Lower lobe of right lung (tissue), 2 donors: ENCODE measurements at regions not wholly inside any gene's neighbourhood (a gene's known extent, or its start where the extent isn't known, plus 50 kb on each side); places are given as distances from the start of the nearest gene placed in this dataset.

ENCODE experiments used
- ATAC-seq, 2 donors: fragments of 200-7000 bp; cut with Tn5 transposase; one replicate each; pipeline ENCODE4 v1.9.1; 2020 to 2022; ENCODE audit warnings: mild to moderate bottlenecking in 2 of 2, moderate library complexity in 2 of 2
- DNase-seq: peaks from one replicate; pipeline ENCODE4 v3.0.0-alpha.2; 2020
- H3K27ac ChIP-seq: fragments of 200-600 bp; one replicate; pipeline ENCODE4 v1.8.0; 2022
- H3K27me3 ChIP-seq: fragments of 200-600 bp; one replicate; pipeline ENCODE4 v1.8.0; 2022; ENCODE audit warnings: low read depth
- H3K36me3 ChIP-seq: fragments of 200-600 bp; one replicate; pipeline ENCODE4 v1.8.0; 2022; ENCODE audit warnings: mild to moderate bottlenecking
- H3K4me1 ChIP-seq: fragments of 200-600 bp; one replicate; pipeline ENCODE4 v1.8.0; 2022
- H3K4me3 ChIP-seq: fragments of 200-600 bp; one replicate; pipeline ENCODE4 v1.8.0; 2022; ENCODE audit warnings: mild to moderate bottlenecking
- H3K9me3 ChIP-seq: fragments of 200-600 bp; one replicate; pipeline ENCODE4 v1.8.0; 2022
- CTCF ChIP-seq: fragments of 200-600 bp; IDR thresholded peaks from one replicate; pipeline ENCODE4 v1.8.0; 2022; ENCODE audit warnings: antibody characterized with exemption, mild to moderate bottlenecking
- intact Hi-C: fragments of 100-400 bp; cut with DNase I; formaldehyde crosslinking; loops from one replicate; pipeline ENCODE4 v1.11.0; 2022
- donor health status: DM: no; HTN: yes; CAD: no; lungs with severe emphysema.

DNA sequence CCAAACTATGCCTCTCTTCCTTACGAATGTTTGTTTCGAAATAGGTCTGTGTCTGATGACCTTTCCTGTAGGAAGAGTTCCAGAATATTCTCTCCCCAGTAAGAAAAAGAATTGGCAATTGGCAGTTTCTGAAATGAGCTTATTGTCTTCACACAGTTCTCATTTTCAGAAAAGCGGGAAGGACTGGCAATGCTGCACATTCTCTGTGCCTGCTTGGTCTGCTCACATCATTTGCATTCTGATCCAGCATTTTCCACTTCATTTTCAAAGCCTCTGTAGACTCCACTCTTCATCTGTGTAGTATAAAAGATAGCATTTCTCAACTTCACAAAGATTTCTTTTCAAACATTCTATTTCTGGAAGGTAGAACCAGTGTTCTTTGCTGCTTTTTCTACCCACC lies 120.6 kb upstream of the CCDC112 start:
- Histone ChIP-seq H3K4me3 (no peak overlapping the region), H3K27ac (no peak overlapping the region), H3K4me1 (peaks cover 18% of the 10 kb centered on the region), H3K27me3 (no peaks in the 10 kb centered on the region), H3K36me3 (no peaks in the 10 kb centered on the region), H3K9me3 (no peaks in the 10 kb centered on the region)
- intact Hi-C loops, result no loop called here
- no peak for TF ChIP-seq CTCF
- DNase-seq (no peak), ATAC-seq (no peak)

DNA sequence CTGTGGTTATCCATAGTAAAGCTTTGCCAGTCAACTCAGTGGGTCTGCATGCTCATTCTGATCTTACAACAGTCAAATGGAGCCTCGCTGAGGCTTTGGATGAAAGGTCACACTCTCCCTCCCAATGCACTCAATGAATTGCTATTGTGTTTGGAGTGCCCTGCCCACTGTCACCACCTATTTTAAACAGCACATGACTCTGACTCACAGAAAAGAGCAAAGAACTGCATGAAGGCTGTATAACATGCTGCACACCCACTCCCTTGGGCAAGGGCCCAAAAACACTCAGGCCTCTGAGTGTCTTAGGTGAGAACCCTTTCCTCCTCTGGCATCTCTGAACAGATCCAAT lies 118.7 kb upstream of the CCDC112 start:
- peak; percentile 81 for DNase-seq
- Histone ChIP-seq H3K9me3 (no peaks in the 10 kb centered on the region), H3K36me3 (no peaks in the 10 kb centered on the region), H3K4me3 (no peak overlapping the region), H3K4me1 (peaks cover 15% of the 10 kb centered on the region), H3K27me3 (no peaks in the 10 kb centered on the region), H3K27ac (no peak overlapping the region)
- no peak for TF ChIP-seq CTCF
- peak; percentile 89 to 90 for ATAC-seq
- intact Hi-C loops, result no loop called here

GRCh38 chr5:115414406-115415142 lies 118.1 kb upstream of the CCDC112 start:
- Histone ChIP-seq H3K9me3 (no peaks in the 10 kb centered on the region), H3K4me3 (no peak overlapping the region), H3K36me3 (no peaks in the 10 kb centered on the region), H3K27ac (peak overlapping the region; percentile 22), H3K4me1 (peaks cover 10% of the 10 kb centered on the region), H3K27me3 (no peaks in the 10 kb centered on the region)
- TF ChIP-seq CTCF, result no peak
- intact Hi-C loops, result no loop called here
- peak; percentile 45 for DNase-seq
- peak; percentile 81 to 83 for ATAC-seq

DNA sequence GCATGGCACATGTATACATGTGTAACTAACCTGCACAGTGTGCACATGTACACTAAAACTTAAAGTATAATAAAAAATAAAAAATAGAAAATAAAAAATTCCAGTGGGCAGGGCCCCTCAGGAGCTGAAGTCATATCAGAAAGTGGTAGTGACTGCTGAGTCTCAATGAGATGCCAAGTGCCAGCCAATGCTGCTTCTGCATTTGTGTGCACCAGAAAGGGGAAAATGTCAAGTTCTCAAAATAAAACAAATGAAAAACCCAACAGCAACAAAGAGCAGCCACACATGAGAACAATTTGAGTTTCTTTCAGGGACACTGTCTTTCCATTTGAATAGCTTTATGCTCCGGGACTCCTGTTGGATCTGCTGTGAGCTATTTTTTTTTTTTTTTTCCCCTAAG lies 117.2 kb upstream of the CCDC112 start:
- H3K27me3 ChIP-seq, result no peaks in the 10 kb centered on the region
- no peak for TF ChIP-seq CTCF
- no peaks in the 10 kb centered on the region for H3K36me3 ChIP-seq
- H3K4me3 ChIP-seq, result no peak overlapping the region
- DNase-seq, result no peak
- intact Hi-C loops, result no loop called here
- H3K27ac ChIP-seq, result no peak overlapping the region
- no peak for ATAC-seq
- no peaks in the 10 kb centered on the region for H3K9me3 ChIP-seq
- H3K4me1 ChIP-seq, result peaks cover 10% of the 10 kb centered on the region

- DNase-seq, result no peak
- ATAC-seq, result no peak
- intact Hi-C loops, result no loop called here
- no peak overlapping the region for H3K27ac ChIP-seq
- no peaks in the 10 kb centered on the region for H3K27me3 ChIP-seq
- H3K4me1 ChIP-seq, result peaks cover 6% of the 10 kb centered on the region
- H3K9me3 ChIP-seq, result no peaks in the 10 kb centered on the region
- no peaks in the 10 kb centered on the region for H3K36me3 ChIP-seq
- no peak for TF ChIP-seq CTCF
- H3K4me3 ChIP-seq, result no peak overlapping the region
Observed at GRCh38 chr5:115409094-115409493, 112.6 kb upstream of the CCDC112 start.
